ENCODE measurements at regions not wholly inside any gene's neighbourhood (a gene's known extent, or its start where the extent isn't known, plus 50 kb on each side); places are given as distances from the start of the nearest gene placed in this dataset.
"Not testable (repeated sequence)": the region's sequence is repeated elsewhere in the genome, so short reads cannot be mapped to it uniquely, and the experiment has no call there.

GRCh38 chr1:228796945-228797344, 61.7 kb downstream of the RHOU start:
- ATAC-seq (ENCODE audit: low read depth); H3K27me3 Mint-ChIP-seq; H3K27ac Mint-ChIP-seq; H3K36me3 Mint-ChIP-seq; H3K4me1 Mint-ChIP-seq; H3K4me3 Mint-ChIP-seq; DNase-seq (ENCODE audit: low spot score in 2 of 2); H3K9me3 Mint-ChIP-seq: not testable (repeated sequence)

GRCh38 chr1:228798035-228798434, 62.8 kb downstream of the RHOU start:
- Mint-ChIP-seq H3K4me3 (no peak overlapping the region), H3K27ac (no peak overlapping the region), H3K9me3 (peaks cover 3% of the 10 kb centered on the region), H3K36me3 (no peaks in the 10 kb centered on the region), H3K27me3 (no peaks in the 10 kb centered on the region), H3K4me1 (no peaks in the 10 kb centered on the region)
- DNase-seq (ENCODE audit: low spot score in 2 of 2) = no peak
- ATAC-seq (ENCODE audit: low read depth) = no peak

GRCh38 chr1:228798548-228798947, 63.3 kb downstream of the RHOU start:
- H3K4me1 Mint-ChIP-seq = no peaks in the 10 kb centered on the region
- H3K9me3 Mint-ChIP-seq = peaks cover 3% of the 10 kb centered on the region
- ATAC-seq (ENCODE audit: low read depth) = no peak
- no peak overlapping the region for H3K4me3 Mint-ChIP-seq
- H3K27ac Mint-ChIP-seq = no peak overlapping the region
- DNase-seq (ENCODE audit: low spot score in 2 of 2) = no peak
- H3K36me3 Mint-ChIP-seq = no peaks in the 10 kb centered on the region
- no peaks in the 10 kb centered on the region for H3K27me3 Mint-ChIP-seq

GRCh38 chr1:228799924-228800323, 64.6 kb downstream of the RHOU start:
- Mint-ChIP-seq H3K4me3 (no peak overlapping the region), H3K27ac (no peak overlapping the region), H3K36me3 (no peaks in the 10 kb centered on the region), H3K4me1 (no peaks in the 10 kb centered on the region), H3K9me3 (peaks cover 3% of the 10 kb centered on the region), H3K27me3 (no peaks in the 10 kb centered on the region)
- ATAC-seq (ENCODE audit: low read depth) (no peak), DNase-seq (ENCODE audit: low spot score in 2 of 2) (no peak)

- ATAC-seq (ENCODE audit: low read depth) (no peak), DNase-seq (ENCODE audit: low spot score in 2 of 2) (no peak)
- peaks cover 5% of the 10 kb centered on the region for H3K27me3 Mint-ChIP-seq
- H3K27ac Mint-ChIP-seq = no peak overlapping the region
- H3K36me3 Mint-ChIP-seq = no peaks in the 10 kb centered on the region
- no peak overlapping the region for H3K4me3 Mint-ChIP-seq
- peaks cover 5% of the 10 kb centered on the region for H3K4me1 Mint-ChIP-seq
- H3K9me3 Mint-ChIP-seq = peaks cover 3% of the 10 kb centered on the region
Measured at GRCh38 chr1:228801068-228801467, 65.8 kb downstream of the RHOU start.

GRCh38 chr1:228802386-228803220, 67.3 kb downstream of the RHOU start:
- Mint-ChIP-seq H3K4me3 (no peak overlapping the region), H3K9me3 (peaks cover 3% of the 10 kb centered on the region), H3K4me1 (peaks cover 5% of the 10 kb centered on the region), H3K27ac (no peak overlapping the region), H3K27me3 (peaks cover 5% of the 10 kb centered on the region), H3K36me3 (no peaks in the 10 kb centered on the region)
- no peak for DNase-seq (ENCODE audit: low spot score in 2 of 2)
- ATAC-seq (ENCODE audit: low read depth) = no peak

GRCh38 chr1:228803421-228803820, 68.1 kb downstream of the RHOU start:
- no peak for DNase-seq (ENCODE audit: low spot score in 2 of 2)
- H3K36me3 Mint-ChIP-seq = no peaks in the 10 kb centered on the region
- H3K27ac Mint-ChIP-seq = no peak overlapping the region
- H3K9me3 Mint-ChIP-seq = peaks cover 3% of the 10 kb centered on the region
- ATAC-seq (ENCODE audit: low read depth) = no peak
- H3K4me1 Mint-ChIP-seq = peaks cover 5% of the 10 kb centered on the region
- H3K4me3 Mint-ChIP-seq = no peak overlapping the region
- peaks cover 5% of the 10 kb centered on the region for H3K27me3 Mint-ChIP-seq

GRCh38 chr1:228804173-228804572, 68.9 kb downstream of the RHOU start:
- ATAC-seq (ENCODE audit: low read depth) = no peak
- no peak for DNase-seq (ENCODE audit: low spot score in 2 of 2)
- H3K27ac Mint-ChIP-seq = no peak overlapping the region
- H3K9me3 Mint-ChIP-seq = peaks cover 3% of the 10 kb centered on the region
- no peaks in the 10 kb centered on the region for H3K36me3 Mint-ChIP-seq
- peaks cover 5% of the 10 kb centered on the region for H3K4me1 Mint-ChIP-seq
- H3K27me3 Mint-ChIP-seq = peaks cover 5% of the 10 kb centered on the region
- no peak overlapping the region for H3K4me3 Mint-ChIP-seq

GRCh38 chr1:228804640-228805413, 69.5 kb downstream of the RHOU start:
- ATAC-seq (ENCODE audit: low read depth) (no peak), DNase-seq (ENCODE audit: low spot score in 2 of 2) (no peak)
- peaks cover 6% of the 10 kb centered on the region for H3K4me1 Mint-ChIP-seq

GRCh38 chr1:228807904-228808605, 72.8 kb downstream of the RHOU start:
- H3K9me3 Mint-ChIP-seq = no peaks in the 10 kb centered on the region
- ATAC-seq (ENCODE audit: low read depth) (no peak), DNase-seq (ENCODE audit: low spot score in 2 of 2) (no peak)
- H3K27ac Mint-ChIP-seq = no peak overlapping the region
- peaks cover 5% of the 10 kb centered on the region for H3K27me3 Mint-ChIP-seq
- no peak overlapping the region for H3K4me3 Mint-ChIP-seq
- H3K36me3 Mint-ChIP-seq = no peaks in the 10 kb centered on the region
- H3K4me1 Mint-ChIP-seq = peaks cover 14% of the 10 kb centered on the region

More at GRCh38 chr1:228804640-228805413, 69.5 kb downstream of the RHOU start:
- Mint-ChIP-seq H3K27ac (no peak overlapping the region), H3K36me3 (no peaks in the 10 kb centered on the region), H3K9me3 (no peaks in the 10 kb centered on the region), H3K27me3 (peaks cover 5% of the 10 kb centered on the region), H3K4me3 (no peak overlapping the region)

GRCh38 chr1:228809621-228810394, 74.5 kb downstream of the RHOU start:
- H3K9me3 Mint-ChIP-seq = no peaks in the 10 kb centered on the region
- no peak for DNase-seq (ENCODE audit: low spot score in 2 of 2)
- H3K36me3 Mint-ChIP-seq = no peaks in the 10 kb centered on the region
- H3K27me3 Mint-ChIP-seq = peaks cover 5% of the 10 kb centered on the region
- no peak overlapping the region for H3K4me3 Mint-ChIP-seq
- H3K4me1 Mint-ChIP-seq = peaks cover 14% of the 10 kb centered on the region
- no peak overlapping the region for H3K27ac Mint-ChIP-seq
- no peak for ATAC-seq (ENCODE audit: low read depth)

- Mint-ChIP-seq H3K36me3 (no peaks in the 10 kb centered on the region), H3K27me3 (peaks cover 3% of the 10 kb centered on the region), H3K9me3 (no peaks in the 10 kb centered on the region), H3K4me3 (no peak overlapping the region), H3K27ac (no peak overlapping the region), H3K4me1 (peaks cover 11% of the 10 kb centered on the region)
- ATAC-seq (ENCODE audit: low read depth) (no peak), DNase-seq (ENCODE audit: low spot score in 2 of 2) (no peak)
Measured at GRCh38 chr1:228810395-228810758, 75.1 kb downstream of the RHOU start.

GRCh38 chr1:228810878-228811711, 75.8 kb downstream of the RHOU start:
- peak; percentile 14 for ATAC-seq (ENCODE audit: low read depth)

More at GRCh38 chr1:228810878-228811711, 75.8 kb downstream of the RHOU start:
- Mint-ChIP-seq H3K36me3 (no peaks in the 10 kb centered on the region), H3K27ac (no peak overlapping the region), H3K4me1 (peaks cover 9% of the 10 kb centered on the region), H3K4me3 (no peak overlapping the region), H3K9me3 (no peaks in the 10 kb centered on the region), H3K27me3 (no peaks in the 10 kb centered on the region)
- no peak for DNase-seq (ENCODE audit: low spot score in 2 of 2)
